GM21381 (cell line): ENCODE measurements at regions not wholly inside any gene's neighbourhood (a gene's known extent, or its start where the extent isn't known, plus 50 kb on each side); places are given as distances from the start of the nearest gene placed in this dataset.

Experiments used
- ATAC-seq: cut with Tn5 transposase; IDR thresholded peaks from one replicate; pipeline ENCODE4 v1.9.1; 2021; ENCODE audit warnings: mild to moderate bottlenecking, moderate library complexity; ENCODE audit not compliant: unreplicated experiment

- ATAC-seq, result no peak
These were observed 408.4 kb downstream of the HRH4 start for GRCh38 chr18:24868760-24869237.

- no peak for ATAC-seq
These were observed 408.8 kb downstream of the HRH4 start for GRCh38 chr18:24869285-24869684.

GRCh38 chr18:24875286-24875685, 414.8 kb downstream of the HRH4 start:
- no peak for ATAC-seq

- no peak for ATAC-seq
These were observed 415.3 kb downstream of the HRH4 start for GRCh38 chr18:24875777-24876176.

DNA sequence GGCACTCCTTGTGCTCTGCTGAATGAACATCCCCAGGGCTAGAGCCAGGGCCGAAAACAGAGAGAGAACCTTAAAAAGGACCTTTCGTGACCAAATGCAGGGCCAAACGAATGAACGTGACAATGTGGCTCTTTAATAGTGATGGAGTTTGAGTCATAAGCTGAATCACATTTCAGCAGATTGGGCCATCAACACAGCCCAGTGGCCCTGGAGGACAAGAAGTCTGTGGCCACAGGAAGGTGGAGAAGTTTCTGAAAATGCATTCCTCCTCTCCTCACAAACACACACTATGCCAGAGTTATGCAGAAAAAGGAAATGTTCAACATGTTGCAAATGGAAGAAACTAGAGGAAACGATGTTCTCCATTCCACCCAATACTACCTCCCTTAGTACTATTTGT, 415.8 kb downstream of the HRH4 start:
- no peak for ATAC-seq

- no peak for ATAC-seq
These were observed 416.6 kb downstream of the HRH4 start for GRCh38 chr18:24877066-24877465.

GRCh38 chr18:24877546-24877945, 417.1 kb downstream of the HRH4 start:
- ATAC-seq, result no peak

DNA sequence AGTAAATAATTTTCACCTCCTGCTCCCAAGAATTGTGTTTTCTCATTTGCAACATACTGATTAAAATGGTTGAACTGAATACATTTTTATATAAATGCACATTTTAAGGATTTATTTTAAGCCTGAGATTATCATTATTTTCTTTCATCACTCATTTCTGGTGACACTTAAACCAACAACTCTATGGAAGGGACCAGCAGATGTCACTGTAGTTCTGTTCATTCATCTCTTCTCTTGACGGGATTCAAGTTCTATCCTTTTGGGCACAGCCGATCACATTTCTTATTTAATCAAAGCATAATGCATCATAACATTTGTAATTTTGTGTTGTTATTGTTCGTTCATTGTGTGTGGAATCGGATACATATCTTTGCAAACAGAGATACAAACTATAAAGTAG, 417.9 kb downstream of the HRH4 start:
- no peak for ATAC-seq

GRCh38 chr18:24885276-24885675, 424.8 kb downstream of the HRH4 start:
- ATAC-seq, result no peak

GRCh38 chr18:24894880-24895279, 434.4 kb downstream of the HRH4 start:
- ATAC-seq, result no peak

DNA sequence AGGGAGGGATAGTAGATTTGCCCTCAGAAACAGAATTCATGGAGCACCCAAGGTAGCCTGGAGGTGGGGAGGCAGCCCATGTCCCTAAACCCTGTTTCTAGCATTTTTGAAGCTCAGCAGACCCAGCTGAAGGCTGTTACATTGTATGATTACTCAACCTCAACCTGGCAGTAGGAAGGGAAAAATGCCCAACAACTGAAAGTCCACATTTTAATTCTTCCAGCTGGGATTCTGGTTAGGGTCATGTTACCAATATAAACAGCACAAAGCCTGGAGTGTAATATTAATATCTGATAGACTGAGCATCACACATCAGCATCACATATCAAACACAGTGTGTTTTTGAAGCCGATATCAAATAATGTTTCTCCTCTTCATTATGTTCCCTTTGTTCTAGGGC, 437.0 kb downstream of the HRH4 start:
- ATAC-seq, result no peak

DNA sequence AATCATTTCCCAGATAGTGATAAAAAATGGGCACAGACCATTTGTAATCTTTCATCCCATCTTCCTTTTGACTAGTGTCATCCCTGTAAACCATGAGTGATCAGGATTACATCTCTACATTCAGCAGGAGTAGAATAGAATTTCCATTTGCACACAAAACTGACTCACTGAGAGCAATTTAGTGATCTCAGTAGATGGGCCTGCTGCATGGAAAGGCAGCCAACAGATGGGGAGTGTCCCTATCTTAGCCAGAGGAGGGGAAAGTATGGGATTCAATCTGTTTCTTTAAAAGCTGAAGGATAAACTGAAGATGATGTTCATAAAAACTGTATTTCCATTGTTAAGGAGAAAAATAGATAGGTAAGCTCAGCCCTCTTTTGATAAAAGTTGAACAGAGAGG, 441.7 kb downstream of the ZNF521 start:
- ATAC-seq, result no peak

- ATAC-seq, result no peak
These were observed 438.3 kb downstream of the ZNF521 start for GRCh38 chr18:24913507-24914170.

GRCh38 chr18:24914171-24914525, 437.8 kb downstream of the ZNF521 start:
- ATAC-seq, result no peak

- no peak for ATAC-seq
These were observed 437.3 kb downstream of the ZNF521 start for GRCh38 chr18:24914685-24915084.

GRCh38 chr18:24915547-24915946, 436.4 kb downstream of the ZNF521 start:
- no peak for ATAC-seq

DNA sequence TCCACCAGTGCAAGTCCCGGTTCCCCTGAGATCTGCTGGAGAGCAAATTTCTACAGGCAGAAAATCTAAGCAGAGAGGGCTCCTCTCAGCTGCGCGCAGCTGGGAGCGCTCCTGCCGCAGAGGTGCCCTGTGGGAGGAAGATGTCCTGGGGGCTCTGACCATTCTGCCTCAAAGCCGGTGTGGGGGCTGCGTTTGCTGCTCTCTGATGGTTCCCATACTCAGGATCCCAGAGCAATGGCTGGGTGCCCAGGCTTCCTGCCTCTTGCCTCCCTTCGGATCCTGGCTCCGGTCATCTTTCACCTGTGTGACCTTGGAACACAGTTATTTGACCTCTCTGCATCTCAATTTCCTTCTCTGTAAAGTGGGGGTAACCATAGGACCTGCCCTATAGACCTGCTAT, 434.2 kb downstream of the ZNF521 start:
- ATAC-seq, result no peak

- no peak for ATAC-seq
These were observed 433.7 kb downstream of the ZNF521 start for GRCh38 chr18:24918257-24918656.

DNA sequence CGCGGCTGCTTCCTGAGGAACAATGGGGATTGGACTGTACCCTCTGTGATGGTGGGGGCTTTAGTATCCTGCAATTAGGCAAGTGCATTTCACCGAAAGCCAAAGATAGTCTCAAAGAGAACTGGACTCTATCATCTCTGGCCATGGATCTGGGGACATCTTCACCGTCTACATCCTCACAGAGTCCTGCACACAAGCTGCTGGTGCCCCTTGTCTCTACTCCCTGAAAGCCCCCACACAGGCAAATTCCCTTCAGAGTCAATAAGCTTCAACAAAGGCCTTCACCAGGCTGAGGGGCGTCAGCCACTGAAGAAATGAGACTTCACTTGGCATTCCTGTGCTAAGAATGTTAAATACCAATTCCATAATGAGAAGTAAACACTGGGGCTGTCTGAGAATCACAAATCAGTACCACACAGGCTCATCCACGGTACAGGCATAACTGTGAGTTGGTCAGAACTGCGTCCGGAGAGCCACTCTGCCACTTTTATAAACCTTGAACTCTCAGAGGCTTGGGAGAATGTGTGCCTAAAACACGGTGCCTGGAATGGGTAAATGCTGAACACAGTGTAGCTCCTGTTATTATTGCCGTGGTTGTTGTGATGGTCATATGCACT, 432.7 kb downstream of the ZNF521 start:
- ATAC-seq, result no peak

DNA sequence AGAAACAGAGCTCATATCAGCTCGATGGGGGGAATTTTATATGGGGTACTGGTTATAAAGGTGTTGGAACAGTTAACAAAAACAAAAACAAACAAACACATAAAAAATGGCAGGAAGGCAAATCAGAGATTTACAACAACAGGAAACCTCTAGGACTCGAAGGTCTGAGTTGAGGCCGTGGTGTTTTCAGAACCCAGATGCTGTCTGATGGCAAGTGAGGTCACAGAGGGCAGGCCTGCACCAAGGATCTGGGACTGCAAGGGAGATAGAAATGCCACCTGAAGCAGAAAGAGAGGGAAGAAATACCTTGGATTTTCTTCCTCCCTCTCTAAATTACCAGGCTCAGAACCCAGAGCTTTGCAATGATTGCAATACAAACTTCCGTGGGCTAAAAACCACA, 429.5 kb downstream of the ZNF521 start:
- no peak for ATAC-seq

DNA sequence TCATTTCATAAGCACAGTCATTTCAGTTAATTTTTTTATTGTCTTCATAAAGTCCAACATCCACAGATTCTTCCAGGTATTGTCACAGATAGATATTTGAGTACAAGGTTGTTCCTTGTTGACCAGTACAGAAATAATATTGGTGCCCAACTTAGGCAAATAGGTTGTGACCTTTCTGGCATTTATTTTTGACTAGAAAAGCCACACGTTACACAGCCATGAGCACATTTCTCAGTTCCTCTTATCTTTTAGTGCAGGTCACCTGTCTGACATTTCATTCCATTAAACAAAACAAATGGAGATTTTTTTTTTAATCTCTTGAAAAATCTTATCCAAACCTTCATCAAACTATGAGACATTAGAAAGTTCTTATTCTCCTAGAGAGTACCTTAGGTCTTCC, 428.8 kb downstream of the ZNF521 start:
- ATAC-seq, result peak; percentile 89

- no peak for ATAC-seq
These were observed 427.8 kb downstream of the ZNF521 start for GRCh38 chr18:24924066-24924716.
